A673 (cell line): ENCODE measurements at regions not wholly inside any gene's neighbourhood (a gene's known extent, or its start where the extent isn't known, plus 50 kb on each side); places are given as distances from the start of the nearest gene placed in this dataset.
"Not testable (repeated sequence)": the region's sequence is repeated elsewhere in the genome, so short reads cannot be mapped to it uniquely, and the experiment has no call there.

ENCODE experiments used
- BruUV-seq: library from RNA; stranded (reverse); fragments of 400-500 nt; replicated peaks from 2 replicates; lab custom pipeline; 2021; lab: Mats Ljungman, UMichigan
- CTCF ChIA-PET: fragments of 300-600 bp; sonication (Branson Sonifier 250); formaldehyde crosslinking; loops from one replicate; lab custom pipeline; 2022; ENCODE audit warnings: antibody characterized with exemption; lab: Charles Lee
- POLR2A ChIA-PET: fragments of 300-600 bp; sonication (Branson Sonifier 250); formaldehyde crosslinking; loops from one replicate; lab custom pipeline; 2022; ENCODE audit warnings: antibody characterized with exemption; ENCODE audit not compliant: low non-redundant PET; lab: Charles Lee
- DNase-seq: peaks from one replicate; pipeline ENCODE4 v3.0.0-alpha.2; 2015; ENCODE audit warnings: low spot score
- H3K27ac ChIP-seq: fragments of 200-600 bp; sonication (generic); 2 replicates; pipeline ENCODE4 v1.5.1; 2016; ENCODE audit warnings: mixed run types, low read depth, mild to moderate bottlenecking, mixed read lengths, antibody characterized with exemption, low read length; ENCODE audit not compliant: poor library complexity, severe bottlenecking
- H3K27me3 ChIP-seq: fragments of 200-600 bp; sonication (generic); replicated peaks from 2 replicates; pipeline ENCODE4 v1.6.1; 2017; ENCODE audit warnings: mixed run types, low read depth, mild to moderate bottlenecking, mixed read lengths, antibody characterized with exemption, low read length; ENCODE audit not compliant: insufficient read depth, poor library complexity
- H3K36me3 ChIP-seq: fragments of 200-600 bp; sonication (generic); 2 replicates; pipeline ENCODE4 v1.6.1; 2016; ENCODE audit warnings: mixed run types, mild to moderate bottlenecking, mixed read lengths, antibody characterized with exemption, low read length; ENCODE audit not compliant: insufficient read depth, poor library complexity, severe bottlenecking
- H3K4me1 ChIP-seq: fragments of 200-600 bp; sonication (generic); 2 replicates; pipeline ENCODE4 v1.6.1; 2017; ENCODE audit warnings: mixed run types, mild to moderate bottlenecking, mixed read lengths, antibody characterized with exemption, low read length; ENCODE audit not compliant: insufficient read depth, poor library complexity, severe bottlenecking
- H3K4me3 ChIP-seq: fragments of 200-600 bp; sonication (generic); 2 replicates; pipeline ENCODE4 v1.5.1; 2016; ENCODE audit warnings: low read depth, mixed run types, mild to moderate bottlenecking, mixed read lengths, low read length; ENCODE audit not compliant: poor library complexity, severe bottlenecking
- H3K9me3 ChIP-seq: fragments of 200-600 bp; sonication (generic); 2 replicates; pipeline ENCODE4 v1.6.1; 2016; ENCODE audit warnings: mixed run types, low read depth, mild to moderate bottlenecking, mixed read lengths, antibody characterized with exemption, low read length; ENCODE audit not compliant: poor library complexity, severe bottlenecking
- EZH2 ChIP-seq: fragments of 200-600 bp; sonication (generic); IDR thresholded peaks from 2 replicates; pipeline ENCODE4 v1.6.1; 2017; ENCODE audit warnings: borderline replicate concordance, low read depth, mild to moderate bottlenecking, mixed read lengths, antibody characterized with exemption, low read length; ENCODE audit not compliant: poor library complexity, severe bottlenecking
- intact Hi-C: fragments of 100-400 bp; cut with micrococcal nuclease; formaldehyde crosslinking; loops from one replicate; pipeline ENCODE4 v1.10.0; 2022; ENCODE audit not compliant: unreplicated experiment
- TF ChIP-seq, protein P1 (sequence below): fragments of 300-800, 200-600 bp; sonication (generic); conservative IDR thresholded peaks from 2 replicates; pipeline ENCODE4 v1.5.1; 2017; ENCODE audit warnings: low read depth, mild to moderate bottlenecking, antibody characterized with exemption, low read length, moderate library complexity, mixed read lengths

DNA sequence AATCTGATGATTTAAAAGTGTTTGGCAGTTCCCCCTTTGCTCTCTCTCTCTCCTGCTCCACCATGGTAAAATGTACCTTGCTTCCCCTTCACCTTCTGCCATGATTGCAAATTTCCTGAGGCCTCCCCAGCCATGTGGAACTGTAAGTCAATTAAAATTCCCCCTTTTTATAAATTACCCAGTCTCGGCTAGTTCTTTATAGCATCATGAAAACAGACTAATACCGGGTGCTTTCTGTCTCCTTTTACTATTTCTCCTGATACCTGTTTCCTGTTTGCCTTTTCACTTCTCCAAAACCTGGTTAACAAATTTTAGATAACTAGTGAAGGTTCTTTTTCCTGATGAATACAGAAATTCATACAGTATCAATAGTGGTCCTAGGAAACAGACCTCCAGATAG, 1670.3 kb downstream of the MRPL39 start:
- Histone ChIP-seq H3K36me3 (no peaks in the 10 kb centered on the region), H3K27ac (no peak overlapping the region), H3K4me3 (no peak overlapping the region), H3K4me1 (no peaks in the 10 kb centered on the region), H3K9me3 (no peaks in the 10 kb centered on the region), H3K27me3 (no peaks in the 10 kb centered on the region)
- intact Hi-C loops, result no loop called here
- ChIA-PET CTCF (no interaction called here), POLR2A (no interaction called here)
- TF ChIP-seq EZH2, result no peak
- TF ChIP-seq, protein P1, sequence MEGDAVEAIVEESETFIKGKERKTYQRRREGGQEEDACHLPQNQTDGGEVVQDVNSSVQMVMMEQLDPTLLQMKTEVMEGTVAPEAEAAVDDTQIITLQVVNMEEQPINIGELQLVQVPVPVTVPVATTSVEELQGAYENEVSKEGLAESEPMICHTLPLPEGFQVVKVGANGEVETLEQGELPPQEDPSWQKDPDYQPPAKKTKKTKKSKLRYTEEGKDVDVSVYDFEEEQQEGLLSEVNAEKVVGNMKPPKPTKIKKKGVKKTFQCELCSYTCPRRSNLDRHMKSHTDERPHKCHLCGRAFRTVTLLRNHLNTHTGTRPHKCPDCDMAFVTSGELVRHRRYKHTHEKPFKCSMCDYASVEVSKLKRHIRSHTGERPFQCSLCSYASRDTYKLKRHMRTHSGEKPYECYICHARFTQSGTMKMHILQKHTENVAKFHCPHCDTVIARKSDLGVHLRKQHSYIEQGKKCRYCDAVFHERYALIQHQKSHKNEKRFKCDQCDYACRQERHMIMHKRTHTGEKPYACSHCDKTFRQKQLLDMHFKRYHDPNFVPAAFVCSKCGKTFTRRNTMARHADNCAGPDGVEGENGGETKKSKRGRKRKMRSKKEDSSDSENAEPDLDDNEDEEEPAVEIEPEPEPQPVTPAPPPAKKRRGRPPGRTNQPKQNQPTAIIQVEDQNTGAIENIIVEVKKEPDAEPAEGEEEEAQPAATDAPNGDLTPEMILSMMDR, result no peak
- no TSS peak for BruUV-seq
- no peak for DNase-seq

DNA sequence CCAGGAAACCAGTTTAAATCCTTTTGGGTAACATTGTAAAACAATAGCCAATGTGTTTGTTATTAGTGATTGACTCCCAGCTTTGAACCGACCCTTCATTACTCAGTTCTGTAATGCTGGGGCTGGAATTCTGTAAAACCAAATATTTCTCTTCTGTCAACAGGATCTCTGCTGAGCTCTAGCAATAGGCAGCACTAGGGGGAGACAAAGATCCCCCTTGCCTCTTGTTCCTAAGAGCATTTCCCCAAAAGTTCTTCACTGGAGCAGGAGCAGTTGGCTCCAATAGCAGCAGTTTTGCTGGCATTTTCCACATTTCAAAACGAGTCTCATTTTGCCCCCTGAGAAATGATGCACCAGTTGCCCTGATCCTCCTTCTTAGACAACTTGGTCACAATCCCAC, 1671.1 kb downstream of the MRPL39 start:
- no peaks in the 10 kb centered on the region for H3K4me1 ChIP-seq
- H3K27ac ChIP-seq, result no peak overlapping the region
- H3K9me3 ChIP-seq, result no peaks in the 10 kb centered on the region
- BruUV-seq, result no TSS peak
- TF ChIP-seq EZH2, result no peak
- TF ChIP-seq, protein P1, result peak; percentile 47
- no peak overlapping the region for H3K4me3 ChIP-seq
- ChIA-PET CTCF (no interaction called here), POLR2A (no interaction called here)
- H3K36me3 ChIP-seq, result no peaks in the 10 kb centered on the region
- no peaks in the 10 kb centered on the region for H3K27me3 ChIP-seq
- intact Hi-C loops, result no loop called here
- DNase-seq, result peak; percentile 11

DNA sequence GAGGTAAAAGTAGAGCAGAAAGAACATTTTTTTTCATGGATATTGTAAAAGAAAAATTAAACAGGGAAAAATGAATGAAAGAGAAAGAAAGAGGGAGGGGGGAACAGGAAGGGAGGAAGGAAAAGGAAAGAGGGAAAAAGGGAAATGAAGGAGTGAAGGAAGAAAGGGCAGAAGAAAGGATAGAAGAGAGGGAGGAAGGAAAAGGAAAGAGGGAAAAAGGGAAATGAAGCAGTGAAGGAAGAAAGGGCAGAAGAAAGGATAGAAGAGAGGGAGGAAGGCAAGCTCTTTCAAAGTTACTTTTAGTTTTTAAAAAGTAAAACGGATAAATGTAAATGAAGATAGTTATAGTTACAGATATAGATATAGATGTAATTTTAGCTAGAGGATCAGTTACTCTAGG, 1676.7 kb downstream of the MRPL39 start:
- Histone ChIP-seq H3K27me3 (no peaks in the 10 kb centered on the region), H3K4me1 (no peaks in the 10 kb centered on the region), H3K27ac (no peak overlapping the region), H3K9me3 (no peaks in the 10 kb centered on the region), H3K36me3 (no peaks in the 10 kb centered on the region), H3K4me3 (no peak overlapping the region)
- intact Hi-C loops, result no loop called here
- ChIA-PET POLR2A (no interaction called here), CTCF (no interaction called here)
- BruUV-seq, result no TSS peak
- no peak for DNase-seq
- TF ChIP-seq, protein P1, result no peak
- TF ChIP-seq EZH2, result no peak

DNA sequence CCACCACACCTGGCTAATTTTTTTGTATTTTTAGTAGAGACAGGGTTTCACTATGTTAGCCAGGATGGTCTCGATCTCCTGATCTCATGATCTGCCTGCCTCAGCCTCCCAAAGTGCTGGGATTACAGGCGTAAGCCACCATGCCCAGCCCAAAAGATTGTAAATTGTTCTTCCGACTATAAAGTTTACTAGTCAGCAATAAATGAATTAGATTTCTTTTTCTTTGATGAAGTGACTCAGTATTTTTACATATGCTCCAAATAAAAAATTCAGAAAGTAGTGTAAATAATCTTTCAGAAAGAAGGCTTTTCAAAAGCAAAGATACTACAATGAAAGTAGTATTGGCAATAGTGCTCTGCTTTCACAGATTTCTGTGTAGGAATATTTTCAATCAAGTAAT, 1680.9 kb downstream of the MRPL39 start:
- intact Hi-C loops, H3K36me3 ChIP-seq, H3K4me1 ChIP-seq, H3K27me3 ChIP-seq, DNase-seq, H3K4me3 ChIP-seq, H3K9me3 ChIP-seq, H3K27ac ChIP-seq, CTCF ChIA-PET, POLR2A ChIA-PET, BruUV-seq: not testable (repeated sequence)
